ENCODE measurements at regions not wholly inside any gene's neighbourhood (a gene's known extent, or its start where the extent isn't known, plus 50 kb on each side); places are given as distances from the start of the nearest gene placed in this dataset.

GRCh38 chr11:19315511-19315910 is 74.8 kb upstream of the E2F8 start:
- DNase-seq (ENCODE audit: low read depth in 1 of 2, low spot score in 1 of 2): no peak
- Histone ChIP-seq H3K27ac (replicated peaks) (no peak overlapping the region), H3K27me3 (ENCODE audit: insufficient read depth, poor library complexity, severe bottlenecking) (no peaks in the 10 kb centered on the region), H3K4me3 (replicated peaks; ENCODE audit: insufficient read depth, low read length) (no peak overlapping the region)
- TF ChIP-seq SPI1 (IDR thresholded peaks at IDR 0.05; ENCODE audit: borderline replicate concordance, low read depth) (no peak), GABPA (IDR thresholded peaks at IDR 0.05; ENCODE audit: low read depth) (no peak), REST (IDR thresholded peaks at IDR 0.05; ENCODE audit: insufficient replicate concordance, low read depth) (no peak), POLR2AphosphoS5 (IDR thresholded peaks at IDR 0.05; ENCODE audit: low read depth) (no peak), CTCF (IDR thresholded peaks at IDR 0.05; ENCODE audit: insufficient read depth, low read length) (no peak)

GRCh38 chr11:19313140-19313539 is 72.4 kb upstream of the E2F8 start:
- no peak for DNase-seq (ENCODE audit: low read depth in 1 of 2, low spot score in 1 of 2)
- no peak overlapping the region for H3K27ac ChIP-seq (replicated peaks)
- TF ChIP-seq SPI1 (IDR thresholded peaks at IDR 0.05; ENCODE audit: borderline replicate concordance, low read depth) (no peak), GABPA (IDR thresholded peaks at IDR 0.05; ENCODE audit: low read depth) (no peak), POLR2AphosphoS5 (IDR thresholded peaks at IDR 0.05; ENCODE audit: low read depth) (no peak), CTCF (IDR thresholded peaks at IDR 0.05; ENCODE audit: insufficient read depth, low read length) (no peak), REST (IDR thresholded peaks at IDR 0.05; ENCODE audit: insufficient replicate concordance, low read depth) (no peak)
- H3K4me3 ChIP-seq (replicated peaks; ENCODE audit: insufficient read depth, low read length): no peak overlapping the region
- H3K27me3 ChIP-seq (ENCODE audit: insufficient read depth, poor library complexity, severe bottlenecking): no peaks in the 10 kb centered on the region

GRCh38 chr11:19311308-19312030 is 70.7 kb upstream of the E2F8 start:
- no peak overlapping the region for H3K27ac ChIP-seq (replicated peaks)
- no peak overlapping the region for H3K4me3 ChIP-seq (replicated peaks; ENCODE audit: insufficient read depth, low read length)
- TF ChIP-seq REST (IDR thresholded peaks at IDR 0.05; ENCODE audit: insufficient replicate concordance, low read depth) (no peak), POLR2AphosphoS5 (IDR thresholded peaks at IDR 0.05; ENCODE audit: low read depth) (no peak), SPI1 (IDR thresholded peaks at IDR 0.05; ENCODE audit: borderline replicate concordance, low read depth) (no peak), CTCF (IDR thresholded peaks at IDR 0.05; ENCODE audit: insufficient read depth, low read length) (peak; percentile 73), GABPA (IDR thresholded peaks at IDR 0.05; ENCODE audit: low read depth) (no peak)
- peak in 1 of 2 experiments; percentile 35 for DNase-seq (ENCODE audit: low read depth in 1 of 2, low spot score in 1 of 2)
- no peaks in the 10 kb centered on the region for H3K27me3 ChIP-seq (ENCODE audit: insufficient read depth, poor library complexity, severe bottlenecking)

Measured in HL-60 (cell line).